Fibroblast of villous mesenchyme (primary cell): ENCODE measurements at regions not wholly inside any gene's neighbourhood (a gene's known extent, or its start where the extent isn't known, plus 50 kb on each side); places are given as distances from the start of the nearest gene placed in this dataset.
A peak's percentile ranks its signal among the peaks of the same experiment; 100 is the strongest.

Experiments
- DNase-seq: peaks from one replicate; pipeline ENCODE4 v3.0.0-alpha.2; 2010; ENCODE audit warnings: low read depth
- H3K4me3 ChIP-seq: 2 replicates; pipeline ENCODE4 v1.5.1; 2011; ENCODE audit warnings: low read depth, mild to moderate bottlenecking, low read length
- CTCF ChIP-seq: IDR thresholded peaks from 2 replicates; pipeline ENCODE4 v1.5.1; 2012; ENCODE audit warnings: low read depth, mild to moderate bottlenecking, low read length; ENCODE audit not compliant: insufficient read depth

GRCh38 chr20:40746251-40746650 lies 57.2 kb upstream of the MAFB start:
- no peak for TF ChIP-seq CTCF
- no peak for DNase-seq
- no peak overlapping the region for H3K4me3 ChIP-seq

- H3K4me3 ChIP-seq, result no peak overlapping the region
- DNase-seq, result no peak
- TF ChIP-seq CTCF, result no peak
Observed at GRCh38 chr20:40748182-40748581, 59.1 kb upstream of the MAFB start.

GRCh38 chr20:40749985-40750506 lies 61.0 kb upstream of the MAFB start:
- no peak overlapping the region for H3K4me3 ChIP-seq
- peak; percentile 60 for DNase-seq

GRCh38 chr20:40750541-40751035 lies 61.6 kb upstream of the MAFB start:
- no peak overlapping the region for H3K4me3 ChIP-seq
- TF ChIP-seq CTCF, result no peak
- no peak for DNase-seq

More at GRCh38 chr20:40749985-40750506, 61.0 kb upstream of the MAFB start:
- TF ChIP-seq CTCF, result no peak

GRCh38 chr20:40753472-40753871 lies 64.4 kb upstream of the MAFB start:
- no peak overlapping the region for H3K4me3 ChIP-seq
- DNase-seq, result no peak
- TF ChIP-seq CTCF, result no peak

- TF ChIP-seq CTCF, result no peak
- peak; percentile 72 for DNase-seq
- H3K4me3 ChIP-seq, result no peak overlapping the region
Observed at GRCh38 chr20:40754339-40754943, 65.4 kb upstream of the MAFB start.

- DNase-seq, result no peak
- no peak for TF ChIP-seq CTCF
- no peak overlapping the region for H3K4me3 ChIP-seq
Observed at GRCh38 chr20:40757087-40757486, 68.1 kb upstream of the MAFB start.
